GM19043 (cell line): ENCODE measurements at regions not wholly inside any gene's neighbourhood (a gene's known extent, or its start where the extent isn't known, plus 50 kb on each side); places are given as distances from the start of the nearest gene placed in this dataset.
"Not testable (repeated sequence)": the region's sequence is repeated elsewhere in the genome, so short reads cannot be mapped to it uniquely, and the experiment has no call there.

ENCODE experiments used
- ATAC-seq: cut with Tn5 transposase; IDR thresholded peaks from one replicate; pipeline ENCODE4 v1.9.1; 2021; ENCODE audit warnings: low read depth; ENCODE audit not compliant: unreplicated experiment

DNA sequence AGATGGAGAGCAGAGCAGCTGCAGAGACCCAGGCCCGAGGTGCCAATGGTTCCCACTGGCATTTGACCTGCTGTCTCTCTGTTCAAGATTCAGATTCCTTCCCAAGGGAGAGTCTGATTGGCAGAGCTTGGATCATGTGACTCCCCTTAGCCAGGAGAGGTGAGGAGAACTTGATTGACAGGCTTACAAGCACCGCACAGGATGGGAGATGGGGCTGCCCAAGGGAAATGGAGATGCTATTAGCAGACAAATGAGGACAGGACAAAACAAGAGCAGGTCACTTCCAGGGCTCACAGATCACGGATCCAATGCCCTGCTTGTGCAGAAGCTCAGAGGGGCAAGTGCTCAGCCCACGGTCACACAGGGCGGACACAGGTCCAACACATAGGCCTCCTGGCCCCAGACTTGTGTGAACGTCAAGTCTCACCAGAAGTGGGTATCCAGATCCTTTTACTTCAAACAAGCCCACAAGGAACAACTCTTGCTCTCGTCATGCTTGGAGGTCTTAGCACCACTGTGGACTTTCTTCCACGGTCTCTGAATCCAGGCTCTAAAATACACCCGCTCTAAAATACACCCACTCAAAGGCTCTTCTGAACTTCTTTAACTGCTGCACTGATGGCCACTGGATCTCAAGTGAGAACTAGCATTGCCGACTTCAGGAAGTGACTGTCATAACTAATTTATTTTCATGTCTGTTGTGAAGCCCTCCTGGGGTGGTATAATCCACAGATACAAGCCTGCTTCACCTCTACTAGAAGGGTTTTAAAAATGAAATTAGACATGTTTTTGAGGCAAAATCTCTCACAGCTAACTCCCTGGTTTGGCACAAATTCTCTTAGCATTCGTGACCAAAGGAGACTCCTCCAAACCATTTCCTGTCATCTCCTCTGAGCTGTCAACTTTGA, 274.9 kb downstream of the RRAGC start:
- no peak for ATAC-seq

DNA sequence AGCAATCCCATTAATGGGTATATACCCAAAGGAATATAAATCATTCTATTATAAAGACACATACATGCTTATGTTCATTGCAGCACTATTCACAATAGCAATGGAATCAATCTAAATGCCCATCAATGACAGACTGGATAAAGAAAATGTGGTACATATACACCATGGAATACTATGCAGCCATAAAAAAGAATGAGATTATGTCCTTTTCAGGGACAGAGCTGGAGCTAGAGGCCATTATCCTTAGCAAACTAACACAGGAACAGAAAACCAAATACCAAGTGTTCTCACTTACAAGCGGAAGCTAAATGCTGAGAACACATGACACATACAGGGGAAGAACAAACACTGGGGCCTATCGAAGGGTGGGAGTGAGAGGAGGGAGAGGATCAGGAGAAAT, 276.3 kb downstream of the RRAGC start:
- not testable (repeated sequence) for ATAC-seq

DNA sequence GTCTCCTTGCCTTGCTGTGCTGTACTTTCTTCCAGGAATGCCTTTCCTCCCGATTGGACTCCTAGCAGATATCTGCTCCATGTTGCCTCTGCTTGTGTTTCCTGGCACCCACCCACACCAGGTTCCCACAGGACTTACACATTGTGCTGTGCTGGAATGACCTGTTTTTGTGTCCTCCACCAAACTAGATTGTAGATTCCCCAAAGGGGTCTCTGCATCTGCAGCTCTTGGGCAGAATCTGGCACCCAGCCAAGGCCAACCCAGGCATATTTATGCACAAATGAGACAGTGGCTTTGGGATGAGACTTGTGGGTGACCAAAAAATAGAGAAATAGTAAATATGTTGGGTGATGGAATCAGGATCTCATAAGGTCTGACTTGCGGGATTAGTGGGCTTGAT, 278.2 kb downstream of the RRAGC start:
- ATAC-seq = no peak

DNA sequence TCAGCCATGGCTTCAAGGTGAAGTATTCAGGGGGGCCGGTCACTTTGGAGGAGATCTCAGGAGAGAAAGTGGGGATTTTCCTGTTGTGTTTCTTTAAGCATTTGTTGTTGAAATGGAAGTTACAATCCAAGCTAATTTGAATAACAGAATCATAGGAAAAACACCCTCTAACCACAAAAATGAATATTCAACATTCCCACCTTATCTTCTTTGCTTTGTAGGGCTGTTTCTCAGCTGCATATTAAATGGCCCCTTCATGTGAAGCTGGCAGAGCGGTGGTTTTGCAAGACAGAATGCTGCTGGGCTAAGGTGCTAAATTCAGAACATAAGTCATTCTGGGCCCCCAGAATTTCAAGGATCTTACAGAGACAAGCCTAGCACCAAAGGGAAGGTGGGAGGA, 279.0 kb downstream of the RRAGC start:
- ATAC-seq = no peak

GRCh38 chr1:38579056-38579455, 280.5 kb downstream of the RRAGC start:
- ATAC-seq = no peak

DNA sequence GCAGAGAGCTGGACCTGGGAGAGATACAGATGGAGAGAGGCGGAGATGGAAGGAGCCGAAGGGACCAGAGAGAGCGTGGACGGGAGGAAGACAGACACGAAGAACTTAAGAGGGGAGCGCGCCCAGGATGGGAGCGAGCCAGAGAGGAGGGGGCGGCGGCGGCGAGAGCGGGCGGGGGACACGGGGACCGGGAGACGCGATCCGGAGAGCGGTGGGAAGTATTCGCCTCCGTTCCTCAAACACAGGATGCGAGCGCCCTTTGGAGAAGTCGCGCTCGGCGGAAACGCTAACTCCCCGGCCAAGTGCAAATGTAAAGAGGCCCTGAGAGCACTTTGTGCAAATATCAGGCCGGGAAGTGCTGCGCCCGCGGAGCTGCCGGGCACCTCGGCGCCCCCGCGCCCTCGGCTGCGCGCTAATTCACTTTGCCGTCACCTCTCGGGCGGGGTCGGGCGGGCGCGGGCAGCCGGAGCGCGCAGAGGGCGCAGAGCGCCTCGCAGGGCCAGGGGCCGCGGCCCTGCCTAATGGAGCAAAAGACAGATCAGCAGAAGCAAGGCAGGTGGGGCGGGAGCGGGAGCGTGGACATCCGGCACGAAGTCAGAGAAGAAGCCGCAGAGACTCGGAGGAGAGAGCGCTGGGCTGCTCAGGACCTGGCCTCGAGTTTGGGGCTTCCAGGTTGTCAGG, 281.2 kb downstream of the RRAGC start:
- no peak for ATAC-seq

GRCh38 chr1:38577937-38578270, 281.7 kb downstream of the RRAGC start:
- ATAC-seq = no peak

GRCh38 chr1:38577385-38577784, 282.2 kb downstream of the RRAGC start:
- no peak for ATAC-seq

DNA sequence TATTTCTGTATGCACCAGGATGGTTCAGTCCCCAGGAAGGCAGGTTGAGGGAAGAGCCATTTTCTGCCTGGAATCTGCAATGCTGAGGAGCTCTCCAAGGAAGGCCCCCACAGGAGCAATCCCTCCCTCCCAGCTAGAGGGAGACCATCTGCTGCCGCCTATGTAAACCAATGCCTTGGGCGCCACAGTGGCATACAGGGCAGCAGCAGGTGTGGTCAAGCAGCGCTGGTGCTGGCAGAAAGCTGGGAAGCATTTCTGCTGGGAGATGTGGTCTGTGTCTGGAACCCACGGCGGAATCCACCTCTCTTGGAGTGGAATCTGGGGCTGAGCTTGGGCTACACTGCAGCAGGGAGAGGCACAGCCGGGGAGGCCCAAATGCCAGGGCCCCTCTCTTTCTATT, 283.3 kb downstream of the RRAGC start:
- no peak for ATAC-seq

- no peak for ATAC-seq
Observed at GRCh38 chr1:38571726-38572125, 287.8 kb downstream of the RRAGC start.

DNA sequence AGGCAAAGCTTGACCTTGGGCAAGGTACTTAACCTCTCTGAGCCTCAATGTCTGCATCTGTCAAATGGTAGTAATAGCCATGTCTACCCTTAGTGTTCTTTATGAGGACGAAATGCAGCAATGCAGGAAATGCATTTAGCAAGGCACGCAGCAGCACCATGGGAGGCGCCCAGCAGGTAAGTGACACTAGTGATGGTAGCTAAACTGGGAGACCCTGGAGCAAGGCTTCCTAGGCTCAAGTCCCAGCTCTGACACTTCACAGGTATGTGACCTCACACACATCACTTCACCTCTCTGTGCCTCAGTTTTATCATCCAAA, 289.0 kb downstream of the RRAGC start:
- ATAC-seq = no peak

- ATAC-seq = no peak
Observed at GRCh38 chr1:38569932-38570656, 289.5 kb downstream of the RRAGC start.

- no peak for ATAC-seq
Observed at GRCh38 chr1:38568061-38568857, 291.3 kb downstream of the RRAGC start.

GRCh38 chr1:38567401-38567800, 292.2 kb downstream of the RRAGC start:
- no peak for ATAC-seq

DNA sequence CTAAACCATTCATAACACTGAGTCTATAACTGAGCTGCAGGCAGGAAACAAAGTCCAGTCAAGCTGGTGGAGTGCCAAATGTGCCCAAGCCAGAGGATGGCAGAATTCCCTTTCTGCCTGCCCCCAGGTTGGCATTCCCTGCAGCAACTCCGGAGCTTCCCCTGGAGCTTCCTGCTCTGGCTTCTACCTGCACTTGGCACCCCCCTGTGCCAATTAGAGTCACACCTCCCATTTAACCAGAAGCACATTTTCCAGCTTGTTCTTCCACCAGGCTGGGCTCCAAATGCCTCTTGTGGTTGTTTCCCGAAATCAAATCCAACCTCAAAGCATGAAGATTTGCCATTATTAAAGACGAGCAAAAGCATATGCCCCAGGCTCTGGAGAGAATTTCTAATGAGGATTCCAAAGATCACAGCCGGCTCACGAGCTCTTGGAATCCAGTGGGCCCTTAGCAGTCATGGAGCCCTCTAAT, 294.5 kb downstream of the RRAGC start:
- no peak for ATAC-seq

- ATAC-seq = no peak
Observed at GRCh38 chr1:38563942-38564735, 295.4 kb downstream of the RRAGC start.

DNA sequence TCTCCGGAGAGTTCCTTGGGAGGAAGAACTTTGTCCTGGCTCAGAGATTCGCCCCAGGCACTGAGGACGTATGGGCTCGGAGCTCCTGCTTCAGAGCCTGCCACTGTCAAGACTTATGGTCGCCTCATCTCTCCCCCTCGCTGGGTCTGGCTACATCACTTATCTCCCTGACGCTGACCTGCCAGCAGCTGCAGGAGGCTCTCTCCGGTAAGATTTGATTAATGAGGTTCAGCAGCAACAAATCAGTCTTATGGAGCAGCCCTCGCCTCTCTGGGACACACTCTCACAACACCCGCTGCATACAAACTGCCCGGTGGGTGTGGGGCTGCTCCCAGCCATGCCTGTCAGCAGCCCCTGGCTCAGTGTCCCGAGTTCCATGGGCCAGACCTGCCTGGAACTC, 297.8 kb downstream of the RRAGC start:
- ATAC-seq = no peak

GRCh38 chr1:38561110-38561509, 298.5 kb downstream of the RRAGC start:
- ATAC-seq = no peak

DNA sequence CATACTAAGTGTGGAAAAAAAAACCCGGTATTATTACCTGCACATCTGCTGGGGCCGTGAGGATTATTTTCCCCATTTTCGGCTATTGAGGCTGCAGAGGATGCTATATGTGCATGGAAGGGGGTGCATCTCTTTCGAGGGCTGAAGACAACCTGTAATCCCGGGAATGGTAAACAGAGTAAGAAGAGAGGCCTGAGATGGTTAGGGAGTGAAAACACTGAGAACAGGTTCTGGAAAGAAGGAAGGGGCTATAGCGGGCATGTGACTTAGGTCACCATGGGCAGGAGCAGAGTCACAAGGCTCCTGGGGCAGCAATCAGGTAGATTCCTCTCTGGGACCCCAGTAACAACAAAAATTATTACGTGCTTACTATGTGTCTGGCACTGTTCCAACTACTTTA, 299.1 kb downstream of the RRAGC start:
- no peak for ATAC-seq
